ENCODE measurements at regions not wholly inside any gene's neighbourhood (a gene's known extent, or its start where the extent isn't known, plus 50 kb on each side); places are given as distances from the start of the nearest gene placed in this dataset.

DNA sequence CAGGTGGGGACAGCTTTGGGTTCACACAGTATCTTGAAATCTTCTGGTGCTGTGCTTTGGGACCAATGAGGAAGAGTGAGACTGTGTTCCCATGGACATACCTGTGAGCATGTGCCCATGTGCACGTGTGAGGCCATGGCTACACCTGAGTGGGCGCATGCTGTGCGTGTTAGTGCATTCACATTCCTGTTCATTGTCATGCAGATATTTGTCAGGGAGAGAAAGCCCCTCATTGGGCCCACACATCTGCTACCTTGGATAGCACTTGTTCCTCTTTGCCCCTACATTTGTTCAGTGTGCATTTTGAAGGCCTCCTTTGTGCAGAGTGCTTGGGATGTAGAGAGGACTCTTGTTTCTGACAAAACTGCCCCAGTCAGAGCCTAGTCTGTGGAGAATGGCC is 154.3 kb upstream of the E2F8 start:
- ATAC-seq: no peak

DNA sequence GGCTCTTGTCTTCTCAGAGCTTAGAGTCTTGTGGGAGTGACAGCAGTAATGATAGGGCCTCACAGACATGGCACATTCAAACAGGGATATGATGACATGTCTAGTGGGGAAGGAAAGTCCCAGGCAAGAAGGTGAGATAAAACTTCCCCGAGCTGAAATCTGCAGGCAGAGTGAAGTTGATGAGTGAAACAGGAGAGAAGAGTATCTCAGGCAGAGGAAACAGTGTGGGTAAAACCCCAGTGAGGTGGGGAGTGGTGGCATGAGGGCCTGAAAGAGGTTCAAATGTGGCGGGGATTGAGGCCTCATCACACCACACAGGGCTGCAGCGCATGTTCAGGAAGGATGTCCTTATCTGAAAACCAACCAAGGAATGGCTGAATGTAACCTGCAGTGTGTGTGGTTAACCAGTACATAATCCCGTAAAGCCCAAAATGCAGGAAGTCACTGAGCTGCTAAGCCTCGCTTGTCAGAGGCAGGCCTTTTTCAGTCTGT is 153.8 kb upstream of the E2F8 start:
- ATAC-seq: no peak

DNA sequence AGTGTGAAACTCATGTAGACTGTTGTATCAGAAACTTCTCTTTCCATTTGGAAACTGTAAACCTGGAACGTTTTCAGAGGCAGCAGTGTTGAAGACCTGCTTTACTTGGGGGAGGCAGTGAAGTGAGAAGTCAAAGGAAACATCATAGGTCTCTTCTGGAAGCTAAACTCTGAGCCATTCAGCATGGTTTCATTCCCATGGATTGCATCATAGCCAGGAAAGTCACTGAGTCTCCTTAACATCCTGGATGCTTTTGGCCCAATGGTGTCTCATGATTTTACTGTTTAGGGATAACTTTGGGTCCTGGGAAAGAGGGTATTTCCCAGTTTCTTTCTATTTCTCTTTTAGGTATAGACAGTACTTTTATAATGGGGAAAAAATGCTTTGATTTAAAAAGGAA is 153.2 kb upstream of the E2F8 start:
- no peak for ATAC-seq

DNA sequence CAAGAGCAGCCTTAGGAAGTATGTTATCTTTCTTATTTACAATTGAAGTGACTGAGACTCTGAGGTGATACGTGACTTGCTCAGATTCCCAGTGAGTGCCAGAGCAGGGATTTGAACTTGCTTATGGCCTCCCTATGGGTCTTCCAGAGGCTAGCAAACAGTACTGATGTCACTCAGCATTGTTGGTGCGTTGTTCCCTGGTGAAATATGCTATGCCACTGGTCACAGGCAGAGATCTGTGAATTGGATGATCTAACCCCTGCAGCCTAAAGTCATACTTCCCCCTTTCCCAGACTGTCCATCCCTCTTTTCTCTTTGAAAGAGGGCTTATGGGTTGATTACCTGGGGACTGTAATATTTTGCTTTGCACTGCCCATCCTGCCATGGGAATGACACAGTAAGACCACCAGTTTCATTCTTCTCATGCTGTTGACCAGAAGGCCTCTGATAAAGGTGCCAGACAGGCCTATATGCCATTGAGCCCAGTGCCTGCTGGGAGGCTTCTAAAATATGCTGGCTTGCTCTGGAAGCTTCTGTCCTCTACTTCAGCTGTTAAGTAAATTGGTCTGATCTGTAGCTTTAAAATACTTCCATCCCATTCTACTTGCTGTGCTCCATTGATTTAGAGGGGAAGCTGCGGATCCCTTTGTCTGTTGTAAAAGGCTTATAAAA is 152.2 kb upstream of the E2F8 start:
- ATAC-seq: no peak

DNA sequence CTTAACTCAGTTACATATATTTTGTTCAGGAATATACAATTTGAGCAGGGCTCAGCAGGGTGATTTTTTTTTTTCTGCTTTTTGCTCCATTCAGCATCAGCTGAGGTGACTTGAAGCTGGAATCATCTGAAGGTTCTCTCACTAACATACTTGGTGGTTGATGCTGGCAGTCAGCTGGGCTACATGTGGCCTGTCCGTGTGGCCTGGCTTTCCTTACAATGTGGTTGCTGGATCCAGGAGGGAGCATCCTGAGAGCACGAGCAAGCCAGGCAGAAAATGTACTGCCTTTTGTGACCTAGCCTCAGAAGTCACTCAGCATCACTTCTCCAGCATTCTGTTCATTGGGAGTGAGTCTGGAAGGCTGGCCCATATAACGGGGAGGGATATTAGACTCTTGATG is 151.6 kb upstream of the E2F8 start:
- ATAC-seq: no peak

DNA sequence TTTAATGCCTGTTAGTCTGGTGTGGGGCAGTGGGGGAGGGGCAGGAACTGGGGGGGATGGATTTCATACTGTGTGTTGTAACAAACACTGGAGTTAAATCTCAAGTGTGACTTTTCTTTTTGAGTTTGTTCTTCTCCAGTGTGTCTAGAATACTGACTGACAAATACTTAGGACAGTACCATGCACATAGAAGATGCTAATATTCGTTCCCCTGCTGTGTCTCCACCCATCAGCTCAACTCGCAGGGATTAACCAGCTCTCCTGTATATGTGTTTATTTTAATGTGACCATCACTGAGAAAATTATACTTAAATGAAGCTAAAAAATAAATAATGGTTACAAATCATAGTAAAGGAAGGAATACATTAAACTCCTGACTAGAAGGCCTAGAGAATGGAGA is 150.9 kb upstream of the E2F8 start:
- no peak for ATAC-seq

DNA sequence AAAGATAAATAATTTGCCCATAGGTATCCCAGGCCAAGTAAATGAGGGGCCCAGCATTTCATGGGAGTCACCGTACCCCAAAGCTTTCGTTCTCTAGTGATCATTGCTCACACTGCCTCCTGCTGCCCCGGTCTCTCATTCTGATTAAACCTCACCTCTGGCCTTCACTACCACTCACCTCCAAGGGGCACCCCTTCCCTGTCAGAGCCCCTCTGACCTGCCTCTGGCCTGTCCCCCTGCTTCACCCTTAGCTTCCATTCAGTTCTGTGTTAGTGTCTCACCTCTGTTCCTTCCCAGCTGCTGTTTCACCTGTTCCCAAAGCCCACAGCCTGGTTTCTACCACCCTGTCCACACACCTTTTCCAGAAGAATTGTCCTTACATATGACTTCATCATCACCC is 150.3 kb upstream of the E2F8 start:
- no peak for ATAC-seq

DNA sequence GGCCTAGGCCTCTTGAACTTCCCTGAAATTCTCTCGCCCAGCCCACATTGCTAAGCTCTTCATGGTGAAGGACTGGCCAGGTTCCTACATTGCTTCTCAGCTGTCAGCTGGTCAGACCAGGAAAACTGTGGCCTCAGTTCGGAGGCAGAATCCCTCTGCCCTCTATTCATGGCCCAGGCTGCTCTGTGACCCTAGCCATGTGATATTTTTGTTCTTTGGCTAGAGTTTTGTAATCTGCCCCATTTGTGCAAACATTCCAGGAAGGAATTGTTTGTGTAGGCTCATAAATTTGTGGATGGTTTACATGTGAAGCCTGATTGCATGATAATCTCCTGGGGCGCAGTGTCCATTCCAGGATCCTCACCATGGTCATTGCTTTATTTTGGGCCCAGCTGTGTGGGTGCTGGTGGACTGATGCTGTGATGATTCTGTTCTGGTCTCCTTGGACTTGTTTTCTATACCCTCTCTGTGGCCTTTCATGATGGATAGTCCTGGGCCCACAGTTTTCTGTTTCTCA is 149.1 kb upstream of the E2F8 start:
- peak; percentile 13 for ATAC-seq

DNA sequence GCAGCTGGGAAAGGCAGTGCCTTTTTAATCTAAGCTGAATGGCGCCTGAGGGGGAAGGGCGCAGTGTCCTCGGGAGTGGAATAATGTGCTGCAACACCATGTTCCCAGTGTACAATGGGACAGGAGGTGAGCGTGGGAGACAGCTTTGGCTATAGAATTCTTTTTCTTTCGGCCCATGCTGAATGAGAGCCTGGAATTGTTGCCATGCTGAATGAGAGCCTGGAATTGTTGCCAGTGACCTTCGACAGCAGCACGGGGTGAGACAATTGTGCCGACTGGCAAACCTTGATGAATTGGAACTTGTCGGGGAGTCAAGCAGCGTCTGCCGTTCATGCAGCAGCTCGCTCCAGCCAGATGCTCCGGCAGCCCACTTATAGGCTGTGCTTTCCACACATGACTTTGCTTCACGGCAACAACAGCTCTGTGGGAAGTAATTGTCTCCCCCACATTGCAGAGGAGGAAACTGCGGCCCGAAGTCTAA is 141.4 kb upstream of the E2F8 start:
- no peak for ATAC-seq

DNA sequence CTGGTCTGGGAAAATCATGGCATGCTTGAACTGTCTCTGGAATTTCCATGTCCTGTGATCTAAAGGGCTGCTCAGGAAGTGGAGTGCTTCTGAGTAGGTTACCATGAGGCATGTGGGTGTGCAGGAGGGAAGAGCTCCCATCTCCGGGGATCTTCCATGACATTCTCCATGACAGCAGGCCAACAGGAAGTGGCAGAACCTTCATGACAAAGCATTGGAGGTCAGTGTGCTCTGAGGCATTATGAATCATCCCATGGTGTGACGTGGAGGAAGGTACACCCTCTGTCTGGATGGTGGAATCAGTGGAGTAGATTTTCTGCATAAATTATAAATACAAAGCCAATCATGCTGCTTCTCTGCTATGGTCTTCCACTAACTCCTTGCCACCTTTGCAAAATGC is 139.6 kb upstream of the E2F8 start:
- ATAC-seq: peak; percentile 94

DNA sequence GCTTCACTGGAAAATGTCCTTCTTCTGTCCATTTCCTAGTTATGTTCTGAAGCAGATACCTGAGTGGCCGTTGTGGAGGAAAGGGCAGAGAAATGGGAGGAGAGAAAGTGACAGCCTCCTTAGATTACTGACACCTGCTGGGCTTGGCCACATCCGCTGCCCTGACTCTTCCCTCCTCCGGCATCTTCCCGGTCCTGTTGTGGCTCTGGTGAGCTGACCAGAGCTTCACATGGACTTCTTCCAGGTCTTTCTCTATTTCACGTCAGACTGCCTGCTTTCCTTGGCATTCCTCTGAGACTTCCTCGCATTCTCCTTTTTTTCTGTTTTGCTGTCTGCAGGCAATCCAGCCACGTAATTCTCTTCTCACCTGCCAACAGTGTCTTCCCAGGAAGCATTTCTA is 138.7 kb upstream of the E2F8 start:
- ATAC-seq: no peak

DNA sequence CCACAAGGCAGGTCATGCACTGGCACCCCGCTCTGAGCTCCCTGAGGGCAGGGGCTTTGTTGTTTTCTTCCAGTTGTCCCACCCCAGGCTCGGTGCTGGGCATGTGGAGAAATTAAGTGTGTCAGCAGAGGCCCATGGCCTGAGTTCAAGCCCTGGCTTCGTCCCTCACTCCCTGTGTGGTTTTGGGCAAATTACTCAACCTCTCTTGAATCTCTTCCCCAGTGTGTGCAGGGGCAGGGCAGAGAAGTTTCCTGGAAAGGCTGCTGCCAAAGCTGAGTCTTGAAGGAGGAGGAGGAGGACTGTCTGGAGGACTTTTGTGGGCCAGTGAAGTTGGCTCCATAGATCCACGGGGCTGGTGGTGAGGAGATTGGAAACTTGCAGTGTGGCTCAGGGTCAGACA is 138.1 kb upstream of the E2F8 start:
- ATAC-seq: no peak

DNA sequence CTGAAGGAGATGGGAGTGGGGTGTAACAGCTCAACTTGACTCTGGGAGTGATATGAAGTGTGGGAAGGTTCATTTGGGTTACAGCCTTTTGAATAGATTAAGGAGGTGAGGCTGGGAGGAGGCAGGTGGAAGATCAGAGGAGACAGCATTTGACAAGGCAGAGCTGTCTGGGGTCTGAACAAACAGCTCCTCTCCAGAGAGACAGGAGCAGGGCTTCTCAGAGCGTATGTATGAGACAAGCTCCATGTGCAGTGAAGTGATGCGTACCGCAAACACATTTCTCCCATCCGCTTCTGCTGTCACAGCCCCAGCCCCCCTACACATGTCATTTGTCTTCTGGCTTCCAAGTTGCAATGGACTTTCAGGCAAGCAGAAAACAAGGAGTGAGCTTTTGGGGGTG is 137.1 kb upstream of the E2F8 start:
- ATAC-seq: no peak

DNA sequence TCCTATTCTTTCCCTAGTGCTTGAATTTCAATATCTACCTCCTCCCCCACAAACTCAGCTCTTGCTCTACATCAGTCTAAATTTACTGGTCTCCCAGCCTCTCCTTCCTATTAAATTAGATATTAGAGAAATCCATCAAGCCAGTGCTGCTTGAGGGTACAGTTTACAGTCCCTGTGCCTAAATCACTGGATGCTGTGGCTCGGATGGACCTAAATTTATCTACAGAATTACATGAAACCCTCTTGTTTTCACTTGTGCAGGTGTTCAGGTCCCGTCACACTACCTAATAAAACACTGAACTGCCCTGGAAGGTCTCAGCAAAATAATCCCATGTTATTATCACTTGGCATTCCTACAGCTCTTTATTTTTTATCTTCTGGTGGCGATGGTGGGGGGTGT is 134.7 kb upstream of the E2F8 start:
- ATAC-seq: no peak

DNA sequence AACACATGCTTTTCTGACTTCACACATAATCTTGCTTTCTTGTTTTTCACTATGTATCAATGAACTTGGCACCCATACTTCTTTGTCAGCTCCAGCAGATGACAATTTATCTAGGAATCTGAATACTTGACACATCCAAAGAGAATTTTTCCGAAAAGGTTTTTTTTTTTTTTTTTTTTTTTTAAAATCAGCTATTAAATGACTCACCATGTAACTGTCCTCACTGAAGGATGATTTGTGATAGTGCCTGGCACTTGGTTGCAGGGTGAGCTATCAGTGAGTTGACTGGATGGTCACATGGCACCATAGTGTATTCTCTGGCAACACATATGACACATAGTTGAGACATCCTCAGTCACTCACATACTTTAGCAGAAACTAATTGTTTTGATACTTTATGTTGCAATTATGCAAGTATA is 133.4 kb upstream of the E2F8 start:
- peak; percentile 85 for ATAC-seq

DNA sequence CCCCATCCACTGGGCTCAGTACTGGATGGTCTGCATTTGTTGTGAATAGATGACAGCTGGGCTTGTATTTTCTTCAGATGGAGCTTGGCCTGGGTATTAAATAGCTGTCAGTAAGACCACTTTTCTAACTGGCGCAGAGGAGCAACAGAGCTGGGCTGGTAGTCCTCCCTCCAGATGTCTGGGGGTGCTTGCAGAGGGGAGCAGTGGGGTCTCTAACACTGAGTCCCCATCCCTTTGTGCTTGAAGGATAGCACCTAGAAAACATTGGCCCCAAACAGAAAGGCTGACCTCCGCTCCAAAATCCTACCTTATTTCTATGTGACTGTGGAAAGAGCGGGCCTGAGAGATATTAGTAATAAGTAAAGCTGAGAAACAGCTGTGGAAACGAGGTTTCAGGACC is 131.6 kb upstream of the E2F8 start:
- ATAC-seq: no peak

DNA sequence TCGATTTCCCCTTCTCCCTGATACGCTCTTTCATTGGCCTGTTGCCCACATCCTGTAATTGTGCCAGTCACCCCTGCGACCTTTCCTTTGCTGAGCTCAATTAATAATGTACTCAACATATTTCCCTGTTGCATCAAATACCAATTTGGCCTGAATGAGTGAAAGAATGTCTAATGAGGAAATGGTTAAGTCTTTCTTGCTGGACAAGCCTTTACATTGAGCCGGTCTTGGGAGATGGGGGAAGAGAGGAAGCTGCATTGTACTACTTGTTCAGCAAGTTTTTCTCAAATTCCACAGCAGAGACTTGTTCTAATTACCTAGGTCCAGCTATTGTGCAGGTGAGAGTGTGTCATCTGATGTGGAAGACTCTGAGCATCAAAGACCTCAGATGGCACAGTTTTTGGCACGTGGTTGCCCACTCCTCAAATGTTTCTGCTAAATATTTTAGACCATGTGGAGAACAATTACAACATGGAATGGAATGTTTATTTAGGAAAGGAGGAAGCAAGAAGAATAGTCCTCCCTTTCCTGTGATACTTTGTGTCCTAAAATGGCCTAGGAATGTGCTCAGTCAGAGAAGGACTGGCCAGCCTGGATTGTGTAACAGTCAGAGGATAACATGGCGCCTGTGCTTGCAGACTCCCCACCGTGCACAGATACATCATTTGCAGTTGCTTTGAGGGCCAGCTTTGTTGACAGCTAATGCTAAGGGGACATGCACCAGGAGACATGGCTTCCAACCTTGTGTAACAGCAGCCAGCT is 129.5 kb upstream of the E2F8 start:
- peak; percentile 71 for ATAC-seq

DNA sequence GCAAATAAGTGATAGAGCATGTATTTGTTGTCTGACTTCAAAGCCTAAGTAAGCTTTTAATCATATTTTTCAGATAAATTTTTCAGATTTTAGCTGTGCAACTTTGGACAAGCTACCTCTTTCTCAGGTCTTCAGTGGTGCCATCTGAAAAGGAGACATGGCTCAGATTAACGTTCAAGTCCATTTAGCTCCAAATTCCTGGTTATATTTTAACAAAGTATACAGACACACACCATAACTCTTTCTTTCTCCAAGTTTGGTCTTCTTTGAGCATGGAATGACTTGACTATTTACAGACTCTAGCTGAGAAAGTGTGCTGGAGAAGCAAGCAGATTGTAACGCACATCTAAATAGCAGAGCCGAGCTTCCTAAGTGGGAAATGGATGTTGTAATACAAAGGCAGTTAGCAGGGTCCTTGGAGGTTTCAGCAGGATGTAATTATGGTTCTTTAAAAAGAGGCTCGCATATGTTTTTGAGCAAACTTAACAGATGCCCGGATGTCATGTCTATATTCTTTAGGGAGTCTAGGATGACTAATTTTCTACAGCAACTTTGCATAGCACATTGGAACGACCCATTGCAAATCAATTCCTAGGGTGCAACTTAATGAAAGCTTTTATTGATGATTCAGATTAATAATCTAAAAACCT is 128.1 kb upstream of the E2F8 start:
- ATAC-seq: no peak

DNA sequence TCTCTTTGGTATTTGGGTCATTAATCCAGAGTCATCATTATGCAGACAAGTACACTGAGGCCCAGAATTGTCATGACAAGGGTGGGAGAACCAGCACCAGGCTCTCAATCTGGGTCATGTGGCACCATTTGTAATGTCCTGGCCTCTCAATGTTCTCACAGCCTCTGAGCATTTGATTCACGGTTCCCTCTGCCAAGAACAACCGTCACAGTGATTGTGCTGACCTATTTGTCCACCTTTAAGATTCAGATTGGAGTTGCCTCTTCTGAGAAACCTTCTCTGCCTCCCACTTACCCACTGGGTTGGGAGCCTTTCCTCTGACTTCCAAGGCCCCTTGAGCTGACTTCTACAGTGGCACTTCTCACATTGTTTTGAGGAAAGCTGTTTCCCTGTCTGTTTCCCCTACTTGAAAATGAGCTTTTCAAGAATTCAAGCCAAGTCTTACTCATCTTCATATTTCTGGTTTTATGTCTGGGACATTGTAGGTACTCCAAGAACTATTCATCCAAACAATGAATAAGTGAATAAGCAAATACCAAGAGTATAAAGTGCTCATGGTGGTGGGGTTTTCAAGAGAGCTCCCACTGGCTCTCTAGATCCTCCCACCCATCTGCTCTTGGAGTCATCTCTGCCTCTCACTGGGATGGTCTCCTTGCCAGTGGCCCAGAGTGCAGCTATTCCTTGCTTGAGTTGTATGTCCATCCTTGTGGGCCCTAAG is 126.4 kb upstream of the E2F8 start:
- ATAC-seq: no peak

DNA sequence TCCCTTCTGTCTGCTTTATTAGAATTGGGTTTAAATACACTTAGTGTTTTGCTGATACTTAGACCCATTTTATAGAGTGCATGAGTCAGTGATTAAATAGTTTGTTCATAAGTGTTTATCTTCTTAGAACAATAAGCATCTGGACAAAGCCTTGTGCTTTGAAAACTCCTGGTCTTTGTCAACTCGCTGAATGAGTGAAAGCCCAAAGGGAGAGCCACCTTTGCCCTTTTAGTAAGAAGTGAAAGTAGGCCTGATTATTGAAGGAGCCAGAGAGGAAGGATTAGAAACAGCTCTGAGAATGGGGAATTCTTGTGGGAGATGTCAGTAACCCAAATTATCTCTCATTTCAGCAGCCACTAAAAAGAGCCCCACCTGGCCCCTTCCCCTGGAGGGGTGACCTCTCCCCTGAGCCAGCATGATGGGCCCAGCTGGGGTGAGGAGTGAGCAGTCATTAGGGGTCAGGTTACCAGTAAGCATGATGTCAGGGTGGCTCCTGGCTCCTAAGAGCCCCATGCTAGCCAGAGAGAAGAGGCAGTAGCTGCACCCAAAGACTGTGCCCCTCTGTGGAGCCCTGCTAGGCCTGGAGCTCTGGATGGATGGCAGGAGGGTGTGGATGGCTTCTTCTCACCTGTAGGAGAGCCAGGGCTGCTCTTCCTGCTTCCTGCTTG is 125.1 kb upstream of the E2F8 start:
- ATAC-seq: no peak

DNA sequence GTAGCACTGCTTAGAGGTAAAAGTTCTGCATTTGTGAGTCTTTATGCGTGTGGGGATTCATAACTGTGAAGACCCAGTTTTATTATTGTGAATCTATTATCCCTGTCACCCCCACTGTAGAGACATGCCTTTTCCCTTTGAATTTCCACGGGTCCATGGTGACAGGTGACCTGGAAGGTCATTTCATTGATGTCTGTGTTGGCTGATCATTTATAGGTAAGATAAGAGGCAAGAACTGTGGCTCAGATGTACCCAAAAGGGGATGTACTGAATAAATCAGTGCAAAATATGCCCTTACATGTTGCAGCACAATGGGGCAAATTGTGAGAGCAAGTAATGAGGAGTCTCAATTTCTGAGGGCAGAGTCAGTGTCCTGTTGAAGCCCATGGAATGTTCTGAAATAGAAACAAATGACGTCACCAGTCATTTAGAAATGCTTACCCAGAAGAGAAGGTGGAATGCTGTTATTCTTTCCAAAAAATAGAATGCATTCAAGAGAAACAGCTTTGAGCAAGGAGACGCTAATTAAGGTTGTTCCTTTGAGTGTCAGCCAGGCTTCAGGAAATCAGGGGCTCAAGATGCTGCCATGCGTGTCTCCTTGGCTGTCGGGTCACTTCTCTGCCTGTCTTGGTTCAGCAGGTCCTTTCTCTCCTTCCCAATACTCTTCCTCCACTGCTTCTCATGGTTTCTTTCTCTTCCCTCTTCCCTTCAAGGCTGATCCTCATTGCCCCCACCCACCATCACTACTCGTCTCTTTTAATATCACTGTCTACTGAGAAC is 118.7 kb upstream of the E2F8 start:
- no peak for ATAC-seq
